Nephron (organoid): ENCODE measurements at regions not wholly inside any gene's neighbourhood (a gene's known extent, or its start where the extent isn't known, plus 50 kb on each side); places are given as distances from the start of the nearest gene placed in this dataset.

Experiments
- H3K27ac Mint-ChIP-seq, 3 experiments: 2 replicates each; pipeline ENCODE4 v1.8.0; 2020; ENCODE audit warnings: mixed read lengths in 3 of 3, mild to moderate bottlenecking in 2 of 3, moderate library complexity in 1 of 3
- H3K27me3 Mint-ChIP-seq: 2 replicates; pipeline ENCODE4 v1.8.0; 2021; ENCODE audit warnings: low read depth, mild to moderate bottlenecking, moderate library complexity, mixed read lengths
- H3K36me3 Mint-ChIP-seq: 2 replicates; pipeline ENCODE4 v1.8.0; 2020; ENCODE audit warnings: low read depth, mixed read lengths
- H3K4me1 Mint-ChIP-seq: 2 replicates; pipeline ENCODE4 v1.8.0; 2020; ENCODE audit warnings: mixed read lengths
- H3K4me3 Mint-ChIP-seq, 3 experiments: 2 replicates each; pipeline ENCODE4 v1.8.0; 2020; ENCODE audit warnings: mild to moderate bottlenecking in 3 of 3, mixed read lengths in 3 of 3, moderate library complexity in 2 of 3
- H3K9me3 Mint-ChIP-seq: 2 replicates; pipeline ENCODE4 v1.8.0; 2020; ENCODE audit warnings: mixed read lengths
- CTCF ChIP-seq, 3 experiments: fragments of 200-600 bp; sonication (generic); IDR thresholded peaks; one replicate each; pipeline ENCODE4 v1.5.0; 2021; ENCODE audit warnings: antibody characterized with exemption in 3 of 3; ENCODE audit not compliant: unreplicated experiment in 3 of 3

GRCh38 chr18:27582760-27583412 lies 397.8 kb upstream of the CHST9 start:
- peaks cover 2% of the 10 kb centered on the region for H3K4me1 Mint-ChIP-seq
- H3K27me3 Mint-ChIP-seq = no peaks in the 10 kb centered on the region
- H3K27ac Mint-ChIP-seq = peak overlapping the region in 1 of 3 experiments; percentile 1
- TF ChIP-seq CTCF (IDR thresholded peaks at IDR 0.05; ENCODE audit: unreplicated experiment in 3 of 3) = no peak
- peaks cover 13% of the 10 kb centered on the region for H3K9me3 Mint-ChIP-seq
- peaks cover 5% of the 10 kb centered on the region for H3K36me3 Mint-ChIP-seq
- H3K4me3 Mint-ChIP-seq = no peak overlapping the region

- H3K4me1 Mint-ChIP-seq = peaks cover 10% of the 10 kb centered on the region
- no peak overlapping the region for H3K4me3 Mint-ChIP-seq
- H3K9me3 Mint-ChIP-seq = peaks cover 13% of the 10 kb centered on the region
- no peak for TF ChIP-seq CTCF (IDR thresholded peaks at IDR 0.05; ENCODE audit: unreplicated experiment in 3 of 3)
- no peaks in the 10 kb centered on the region for H3K27me3 Mint-ChIP-seq
- H3K36me3 Mint-ChIP-seq = peaks cover 5% of the 10 kb centered on the region
- H3K27ac Mint-ChIP-seq = no peak overlapping the region
These were observed 396.3 kb upstream of the CHST9 start for GRCh38 chr18:27581296-27581904.

GRCh38 chr18:27579364-27579763 lies 394.3 kb upstream of the CHST9 start:
- H3K27ac Mint-ChIP-seq = no peak overlapping the region
- TF ChIP-seq CTCF (IDR thresholded peaks at IDR 0.05; ENCODE audit: unreplicated experiment in 3 of 3) = no peak

GRCh38 chr18:27577752-27578151 lies 392.6 kb upstream of the CHST9 start:
- H3K4me1 Mint-ChIP-seq = peaks cover 10% of the 10 kb centered on the region
- peaks cover 5% of the 10 kb centered on the region for H3K36me3 Mint-ChIP-seq
- H3K4me3 Mint-ChIP-seq = no peak overlapping the region
- TF ChIP-seq CTCF (IDR thresholded peaks at IDR 0.05; ENCODE audit: unreplicated experiment in 3 of 3) = no peak
- H3K27ac Mint-ChIP-seq = no peak overlapping the region
- peaks cover 11% of the 10 kb centered on the region for H3K9me3 Mint-ChIP-seq
- no peaks in the 10 kb centered on the region for H3K27me3 Mint-ChIP-seq

More at GRCh38 chr18:27579364-27579763, 394.3 kb upstream of the CHST9 start:
- H3K36me3 Mint-ChIP-seq = peaks cover 5% of the 10 kb centered on the region
- no peak overlapping the region for H3K4me3 Mint-ChIP-seq
- peaks cover 10% of the 10 kb centered on the region for H3K4me1 Mint-ChIP-seq
- H3K27me3 Mint-ChIP-seq = no peaks in the 10 kb centered on the region
- H3K9me3 Mint-ChIP-seq = peaks cover 13% of the 10 kb centered on the region

GRCh38 chr18:27577265-27577664 lies 392.2 kb upstream of the CHST9 start:
- H3K4me3 Mint-ChIP-seq = no peak overlapping the region
- TF ChIP-seq CTCF (IDR thresholded peaks at IDR 0.05; ENCODE audit: unreplicated experiment in 3 of 3) = no peak

GRCh38 chr18:27567434-27567833 lies 382.3 kb upstream of the CHST9 start:
- peaks cover 4% of the 10 kb centered on the region for H3K27me3 Mint-ChIP-seq
- no peak overlapping the region for H3K27ac Mint-ChIP-seq
- H3K4me1 Mint-ChIP-seq = peaks cover 4% of the 10 kb centered on the region
- no peaks in the 10 kb centered on the region for H3K36me3 Mint-ChIP-seq
- H3K9me3 Mint-ChIP-seq = peaks cover 10% of the 10 kb centered on the region
- H3K4me3 Mint-ChIP-seq = no peak overlapping the region
- no peak for TF ChIP-seq CTCF (IDR thresholded peaks at IDR 0.05; ENCODE audit: unreplicated experiment in 3 of 3)

More at GRCh38 chr18:27577265-27577664, 392.2 kb upstream of the CHST9 start:
- Mint-ChIP-seq H3K27ac (no peak overlapping the region), H3K4me1 (peaks cover 10% of the 10 kb centered on the region), H3K9me3 (peaks cover 9% of the 10 kb centered on the region), H3K27me3 (no peaks in the 10 kb centered on the region), H3K36me3 (peaks cover 5% of the 10 kb centered on the region)
